ENCODE measurements at regions not wholly inside any gene's neighbourhood (a gene's known extent, or its start where the extent isn't known, plus 50 kb on each side); places are given as distances from the start of the nearest gene placed in this dataset.

GRCh38 chr4:11051181-11051580, 366.6 kb upstream of the CLNK start:
- Histone ChIP-seq H3K36me3 (replicated peaks; ENCODE audit: control insufficient read depth, insufficient read depth, low read length) (no peaks in the 10 kb centered on the region), H3K4me3 (ENCODE audit: insufficient read depth, low read depth, low read length) (no peak overlapping the region), H3K27me3 (ENCODE audit: control insufficient read depth, insufficient read depth, low read length) (no peaks in the 10 kb centered on the region)
- no peak for DNase-seq

- Histone ChIP-seq H3K27me3 (ENCODE audit: control insufficient read depth, insufficient read depth, low read length) (no peaks in the 10 kb centered on the region), H3K36me3 (replicated peaks; ENCODE audit: control insufficient read depth, insufficient read depth, low read length) (no peaks in the 10 kb centered on the region), H3K4me3 (ENCODE audit: insufficient read depth, low read depth, low read length) (no peak overlapping the region)
- no peak for DNase-seq
Observed at GRCh38 chr4:11050766-11051165, 366.2 kb upstream of the CLNK start.

- no peak for DNase-seq
- Histone ChIP-seq H3K27me3 (ENCODE audit: control insufficient read depth, insufficient read depth, low read length) (no peaks in the 10 kb centered on the region), H3K4me3 (ENCODE audit: insufficient read depth, low read depth, low read length) (no peak overlapping the region), H3K36me3 (replicated peaks; ENCODE audit: control insufficient read depth, insufficient read depth, low read length) (no peaks in the 10 kb centered on the region)
Observed at GRCh38 chr4:11049001-11049400, 364.4 kb upstream of the CLNK start.

- Histone ChIP-seq H3K27me3 (ENCODE audit: control insufficient read depth, insufficient read depth, low read length) (no peaks in the 10 kb centered on the region), H3K4me3 (ENCODE audit: insufficient read depth, low read depth, low read length) (no peak overlapping the region), H3K36me3 (replicated peaks; ENCODE audit: control insufficient read depth, insufficient read depth, low read length) (no peaks in the 10 kb centered on the region)
- no peak for DNase-seq
Observed at GRCh38 chr4:11042760-11043159, 358.2 kb upstream of the CLNK start.

- Histone ChIP-seq H3K36me3 (replicated peaks; ENCODE audit: control insufficient read depth, insufficient read depth, low read length) (no peaks in the 10 kb centered on the region), H3K4me3 (ENCODE audit: insufficient read depth, low read depth, low read length) (no peak overlapping the region), H3K27me3 (ENCODE audit: control insufficient read depth, insufficient read depth, low read length) (no peaks in the 10 kb centered on the region)
- DNase-seq = no peak
Observed at GRCh38 chr4:11039634-11040131, 355.1 kb upstream of the CLNK start.

- Histone ChIP-seq H3K36me3 (replicated peaks; ENCODE audit: control insufficient read depth, insufficient read depth, low read length) (no peaks in the 10 kb centered on the region), H3K27me3 (ENCODE audit: control insufficient read depth, insufficient read depth, low read length) (no peaks in the 10 kb centered on the region), H3K4me3 (ENCODE audit: insufficient read depth, low read depth, low read length) (no peak overlapping the region)
- no peak for DNase-seq
Observed at GRCh38 chr4:11038926-11039325, 354.4 kb upstream of the CLNK start.

- no peak overlapping the region for H3K4me3 ChIP-seq (ENCODE audit: insufficient read depth, low read depth, low read length)
Observed at GRCh38 chr4:11037637-11038036, 353.1 kb upstream of the CLNK start.

GRCh38 chr4:11028334-11028733, 343.8 kb upstream of the CLNK start:
- DNase-seq = no peak
- Histone ChIP-seq H3K36me3 (replicated peaks; ENCODE audit: control insufficient read depth, insufficient read depth, low read length) (no peaks in the 10 kb centered on the region), H3K4me3 (ENCODE audit: insufficient read depth, low read depth, low read length) (no peak overlapping the region), H3K27me3 (ENCODE audit: control insufficient read depth, insufficient read depth, low read length) (no peaks in the 10 kb centered on the region)

More at GRCh38 chr4:11037637-11038036, 353.1 kb upstream of the CLNK start:
- DNase-seq = no peak
- no peaks in the 10 kb centered on the region for H3K27me3 ChIP-seq (ENCODE audit: control insufficient read depth, insufficient read depth, low read length)
- H3K36me3 ChIP-seq (replicated peaks; ENCODE audit: control insufficient read depth, insufficient read depth, low read length) = no peaks in the 10 kb centered on the region

- H3K36me3 ChIP-seq (replicated peaks; ENCODE audit: control insufficient read depth, insufficient read depth, low read length) = no peaks in the 10 kb centered on the region
- DNase-seq = no peak
- H3K27me3 ChIP-seq (ENCODE audit: control insufficient read depth, insufficient read depth, low read length) = no peaks in the 10 kb centered on the region
- H3K4me3 ChIP-seq (ENCODE audit: insufficient read depth, low read depth, low read length) = no peak overlapping the region
Observed at GRCh38 chr4:11021333-11021732, 336.8 kb upstream of the CLNK start.

GRCh38 chr4:11019451-11020240, 335.1 kb upstream of the CLNK start:
- H3K4me3 ChIP-seq (ENCODE audit: insufficient read depth, low read depth, low read length) = no peak overlapping the region
- no peaks in the 10 kb centered on the region for H3K36me3 ChIP-seq (replicated peaks; ENCODE audit: control insufficient read depth, insufficient read depth, low read length)
- H3K27me3 ChIP-seq (ENCODE audit: control insufficient read depth, insufficient read depth, low read length) = no peaks in the 10 kb centered on the region
- DNase-seq = no peak

- H3K4me3 ChIP-seq (ENCODE audit: insufficient read depth, low read depth, low read length) = no peak overlapping the region
- H3K36me3 ChIP-seq (replicated peaks; ENCODE audit: control insufficient read depth, insufficient read depth, low read length) = no peaks in the 10 kb centered on the region
- no peaks in the 10 kb centered on the region; the same call in 1 of the 2 replicates for H3K27me3 ChIP-seq (ENCODE audit: control insufficient read depth, insufficient read depth, low read length)
- no peak for DNase-seq
Observed at GRCh38 chr4:11014199-11014598, 329.6 kb upstream of the CLNK start.

- no peak for DNase-seq
- no peaks in the 10 kb centered on the region for H3K36me3 ChIP-seq (replicated peaks; ENCODE audit: control insufficient read depth, insufficient read depth, low read length)
- no peak overlapping the region for H3K4me3 ChIP-seq (ENCODE audit: insufficient read depth, low read depth, low read length)
- no peaks in the 10 kb centered on the region; the same call in 1 of the 2 replicates for H3K27me3 ChIP-seq (ENCODE audit: control insufficient read depth, insufficient read depth, low read length)
Observed at GRCh38 chr4:11013094-11013664, 328.6 kb upstream of the CLNK start.

- Histone ChIP-seq H3K36me3 (replicated peaks; ENCODE audit: control insufficient read depth, insufficient read depth, low read length) (no peaks in the 10 kb centered on the region), H3K27me3 (ENCODE audit: control insufficient read depth, insufficient read depth, low read length) (no peaks in the 10 kb centered on the region; the same call in 1 of the 2 replicates), H3K4me3 (ENCODE audit: insufficient read depth, low read depth, low read length) (no peak overlapping the region)
- DNase-seq = no peak
Observed at GRCh38 chr4:11011249-11011648, 326.7 kb upstream of the CLNK start.

- no peak overlapping the region for H3K4me3 ChIP-seq (ENCODE audit: insufficient read depth, low read depth, low read length)
- no peaks in the 10 kb centered on the region; the same call in 1 of the 2 replicates for H3K27me3 ChIP-seq (ENCODE audit: control insufficient read depth, insufficient read depth, low read length)
- no peak for DNase-seq
- no peaks in the 10 kb centered on the region for H3K36me3 ChIP-seq (replicated peaks; ENCODE audit: control insufficient read depth, insufficient read depth, low read length)
Observed at GRCh38 chr4:11010624-11011023, 326.1 kb upstream of the CLNK start.

- no peaks in the 10 kb centered on the region for H3K36me3 ChIP-seq (replicated peaks; ENCODE audit: control insufficient read depth, insufficient read depth, low read length)
- DNase-seq = no peak
- no peaks in the 10 kb centered on the region; the same call in 1 of the 2 replicates for H3K27me3 ChIP-seq (ENCODE audit: control insufficient read depth, insufficient read depth, low read length)
- no peak overlapping the region for H3K4me3 ChIP-seq (ENCODE audit: insufficient read depth, low read depth, low read length)
Observed at GRCh38 chr4:11009281-11009680, 324.7 kb upstream of the CLNK start.
